Peyer's patch (tissue), 4 donors: ENCODE measurements at regions not wholly inside any gene's neighbourhood (a gene's known extent, or its start where the extent isn't known, plus 50 kb on each side); places are given as distances from the start of the nearest gene placed in this dataset.

Experiments used
- POLR2A ChIP-seq, 2 donors: fragments of 450-650 bp; IDR thresholded peaks; one replicate each; pipeline ENCODE4 v1.5.1; 2017; ENCODE audit warnings: antibody characterized with exemption in 2 of 2, mild to moderate bottlenecking in 2 of 2, moderate library complexity in 2 of 2
- TF ChIP-seq, protein P1 (sequence below), 6 experiments: fragments of 450-650 bp in 4 of 6; fragments of 200-600 bp in 2 of 6; sonication (generic) in 1 of 6; IDR thresholded peaks; one replicate each; pipeline ENCODE4 v1.5.1; 2017 to 2019; ENCODE audit warnings: antibody characterized with exemption in 6 of 6, mild to moderate bottlenecking in 3 of 6, moderate library complexity in 1 of 6

DNA sequence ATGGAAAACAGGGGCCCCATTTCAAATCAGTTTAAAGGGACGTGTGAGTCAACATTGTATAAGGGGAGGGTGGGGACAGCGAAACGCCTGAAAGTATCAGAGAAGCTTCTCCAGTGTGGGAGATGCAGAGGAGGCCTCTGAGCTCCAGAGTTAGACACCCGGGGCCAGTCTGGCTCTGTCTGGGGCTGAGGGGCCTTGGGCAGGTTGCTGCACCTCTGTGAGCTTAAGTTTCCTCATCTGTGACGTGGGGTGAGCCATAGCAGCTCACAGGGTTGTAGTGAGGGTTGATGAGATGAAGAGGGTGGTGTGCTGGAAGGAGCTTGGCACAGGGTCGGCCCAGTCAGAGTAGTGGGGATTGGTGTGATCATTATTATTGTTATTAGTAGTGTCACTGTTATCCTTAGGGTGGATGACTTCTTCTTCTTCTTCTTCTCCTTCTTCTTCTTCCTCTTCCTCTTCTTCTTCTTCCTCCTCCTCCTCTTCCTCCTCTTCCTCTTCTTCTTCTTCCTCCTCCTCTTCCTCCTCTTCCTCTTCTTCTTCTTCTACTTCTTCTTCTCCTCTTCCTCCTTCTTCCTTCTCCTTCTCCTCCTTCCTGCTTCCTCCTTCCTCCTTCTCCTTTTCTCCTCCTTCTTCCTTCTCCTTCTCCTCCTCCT lies 282.0 kb downstream of the PTPRU start:
- TF ChIP-seq, protein P1, sequence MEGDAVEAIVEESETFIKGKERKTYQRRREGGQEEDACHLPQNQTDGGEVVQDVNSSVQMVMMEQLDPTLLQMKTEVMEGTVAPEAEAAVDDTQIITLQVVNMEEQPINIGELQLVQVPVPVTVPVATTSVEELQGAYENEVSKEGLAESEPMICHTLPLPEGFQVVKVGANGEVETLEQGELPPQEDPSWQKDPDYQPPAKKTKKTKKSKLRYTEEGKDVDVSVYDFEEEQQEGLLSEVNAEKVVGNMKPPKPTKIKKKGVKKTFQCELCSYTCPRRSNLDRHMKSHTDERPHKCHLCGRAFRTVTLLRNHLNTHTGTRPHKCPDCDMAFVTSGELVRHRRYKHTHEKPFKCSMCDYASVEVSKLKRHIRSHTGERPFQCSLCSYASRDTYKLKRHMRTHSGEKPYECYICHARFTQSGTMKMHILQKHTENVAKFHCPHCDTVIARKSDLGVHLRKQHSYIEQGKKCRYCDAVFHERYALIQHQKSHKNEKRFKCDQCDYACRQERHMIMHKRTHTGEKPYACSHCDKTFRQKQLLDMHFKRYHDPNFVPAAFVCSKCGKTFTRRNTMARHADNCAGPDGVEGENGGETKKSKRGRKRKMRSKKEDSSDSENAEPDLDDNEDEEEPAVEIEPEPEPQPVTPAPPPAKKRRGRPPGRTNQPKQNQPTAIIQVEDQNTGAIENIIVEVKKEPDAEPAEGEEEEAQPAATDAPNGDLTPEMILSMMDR (IDR thresholded peaks at IDR 0.05), result no peak
- no peak for TF ChIP-seq POLR2A (IDR thresholded peaks at IDR 0.05)
